LNCAP (cell line): ENCODE measurements at regions not wholly inside any gene's neighbourhood (a gene's known extent, or its start where the extent isn't known, plus 50 kb on each side); places are given as distances from the start of the nearest gene placed in this dataset.

ENCODE experiments used
- CTCF ChIP-seq: fragments of 450-650 bp; IDR thresholded peaks from 2 replicates; pipeline ENCODE4 v1.5.1; 2017; ENCODE audit warnings: mild to moderate bottlenecking

- TF ChIP-seq CTCF: no peak
Measured at GRCh38 chr1:196078691-196079090, 529.5 kb downstream of the KCNT2 start.

- no peak for TF ChIP-seq CTCF
Measured at GRCh38 chr1:196075621-196076020, 532.6 kb downstream of the KCNT2 start.

- TF ChIP-seq CTCF: no peak
Measured at GRCh38 chr1:196074182-196074581, 534.1 kb downstream of the KCNT2 start.

GRCh38 chr1:196071447-196071846 lies 536.8 kb downstream of the KCNT2 start:
- no peak for TF ChIP-seq CTCF

GRCh38 chr1:196070940-196071339 lies 537.3 kb downstream of the KCNT2 start:
- TF ChIP-seq CTCF: no peak

- no peak for TF ChIP-seq CTCF
Measured at GRCh38 chr1:196063952-196064351, 544.3 kb downstream of the KCNT2 start.

GRCh38 chr1:196063294-196063693 lies 544.9 kb downstream of the KCNT2 start:
- no peak for TF ChIP-seq CTCF

- TF ChIP-seq CTCF: no peak
Measured at GRCh38 chr1:196060539-196060938, 547.7 kb downstream of the KCNT2 start.
